Stimulated activated naive B cell treated with anti-CD40 and anti-IgM and Interleukin-4, amounts not matched to agents 10 μg/mL and 1 μg/mL and 100 μg/mL, for 72 hours (primary cell): ENCODE measurements at regions not wholly inside any gene's neighbourhood (a gene's known extent, or its start where the extent isn't known, plus 50 kb on each side); places are given as distances from the start of the nearest gene placed in this dataset.
A peak's percentile ranks its signal among the peaks of the same experiment; 100 is the strongest.

Experiments used
- ATAC-seq, 2 donors: fragments of 150-1000 bp; cut with Tn5 transposase; replicated peaks; 2 replicates each; pipeline ENCODE4 v1.10.0; 2021; ENCODE audit warnings: moderate library complexity in 1 of 2
- DNase-seq: peaks from one replicate; pipeline ENCODE4 v3.0.0; 2021
- H3K27ac Mint-ChIP-seq: one replicate; pipeline ENCODE4 v1.8.0; 2022; ENCODE audit warnings: mild to moderate bottlenecking, mixed read lengths
- H3K27me3 Mint-ChIP-seq, 2 donors: one replicate each; pipeline ENCODE4 v1.8.0; 2022; ENCODE audit warnings: mixed read lengths in 2 of 2
- H3K36me3 Mint-ChIP-seq, 2 donors: one replicate each; pipeline ENCODE4 v1.8.0; 2022; ENCODE audit warnings: mixed read lengths in 2 of 2, mild to moderate bottlenecking in 1 of 2
- H3K4me1 Mint-ChIP-seq, 2 donors: one replicate each; pipeline ENCODE4 v1.8.0; 2022; ENCODE audit warnings: mixed read lengths in 2 of 2, mild to moderate bottlenecking in 1 of 2
- H3K4me3 Mint-ChIP-seq, 2 donors: one replicate each; pipeline ENCODE4 v1.8.0; 2022; ENCODE audit warnings: mild to moderate bottlenecking in 2 of 2, mixed read lengths in 2 of 2, moderate library complexity in 1 of 2
- H3K9me3 Mint-ChIP-seq, 2 donors: one replicate each; pipeline ENCODE4 v1.8.0; 2022; ENCODE audit warnings: mixed read lengths in 2 of 2, mild to moderate bottlenecking in 1 of 2

- Mint-ChIP-seq H3K36me3 (no peaks in the 10 kb centered on the region), H3K27ac (no peak overlapping the region), H3K4me3 (no peak overlapping the region), H3K4me1 (no peaks in the 10 kb centered on the region), H3K9me3 (no peaks in the 10 kb centered on the region), H3K27me3 (no peaks in the 10 kb centered on the region)
- ATAC-seq (peak; percentile 58 to 68), DNase-seq (peak; percentile 26)
Observed at GRCh38 chr5:4879693-4880303, 260.3 kb upstream of the ADAMTS16 start.

DNA sequence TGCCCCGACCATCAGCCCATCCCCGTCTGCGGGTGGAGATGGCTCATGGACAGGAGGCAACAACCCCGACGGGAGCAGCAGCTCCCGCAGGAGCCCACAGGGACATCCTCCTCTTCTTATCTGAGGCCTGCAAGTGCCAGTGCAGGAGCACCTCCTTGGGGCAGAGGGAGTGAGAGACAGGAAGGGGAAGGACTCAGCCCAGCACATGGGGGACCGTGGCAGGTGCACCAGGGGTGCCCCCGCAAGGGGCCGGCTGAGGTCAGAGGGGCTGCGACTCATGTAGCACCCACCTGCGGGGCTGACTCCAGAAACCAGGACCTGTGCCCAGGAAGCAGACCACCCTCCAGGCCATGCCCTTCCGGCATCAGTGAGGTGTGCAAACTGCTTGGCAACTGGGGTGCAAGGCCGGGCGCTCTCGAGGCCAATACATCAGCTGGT lies 259.8 kb upstream of the ADAMTS16 start:
- Mint-ChIP-seq H3K36me3 (no peaks in the 10 kb centered on the region), H3K4me3 (no peak overlapping the region), H3K27me3 (no peaks in the 10 kb centered on the region), H3K9me3 (no peaks in the 10 kb centered on the region), H3K27ac (no peak overlapping the region), H3K4me1 (no peaks in the 10 kb centered on the region)
- DNase-seq: no peak
- no peak for ATAC-seq

DNA sequence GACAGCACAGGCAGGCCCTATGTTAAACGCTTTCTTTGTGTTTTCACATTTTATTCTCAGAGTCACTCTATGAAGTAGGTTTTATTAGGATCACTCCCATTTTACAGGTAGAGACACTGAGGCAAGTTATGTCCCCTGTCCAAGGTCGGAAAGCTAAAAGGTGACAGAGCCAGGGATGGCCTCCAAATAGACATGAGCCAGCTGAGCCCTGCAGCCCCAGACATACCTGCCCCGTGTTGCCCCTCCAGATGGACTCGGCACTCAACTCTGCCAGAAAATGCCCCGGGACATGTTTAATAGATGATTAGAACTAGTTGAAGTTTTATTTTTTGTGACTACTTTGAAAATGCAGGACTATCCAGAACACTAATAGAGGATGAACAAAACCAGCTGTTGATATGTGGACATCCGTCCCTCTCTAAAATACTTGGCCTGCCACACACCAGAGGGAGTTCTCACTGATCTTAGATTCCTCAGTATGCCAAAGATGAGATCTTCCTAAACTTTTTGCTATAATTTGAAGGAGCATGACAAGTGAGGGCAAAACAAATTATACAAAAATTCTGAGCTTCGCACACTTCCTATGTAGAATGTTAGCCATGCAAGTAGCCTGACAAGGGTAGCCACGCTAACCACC lies 258.6 kb upstream of the ADAMTS16 start:
- H3K4me3 Mint-ChIP-seq: no peak overlapping the region
- no peaks in the 10 kb centered on the region for H3K4me1 Mint-ChIP-seq
- H3K9me3 Mint-ChIP-seq: peaks cover 0 to 4% of the 10 kb centered on the region in 2 donors
- H3K27ac Mint-ChIP-seq: no peak overlapping the region
- ATAC-seq (no peak), DNase-seq (no peak)
- H3K36me3 Mint-ChIP-seq: no peaks in the 10 kb centered on the region
- H3K27me3 Mint-ChIP-seq: no peaks in the 10 kb centered on the region

GRCh38 chr5:4882186-4882585 lies 257.9 kb upstream of the ADAMTS16 start:
- H3K36me3 Mint-ChIP-seq: no peaks in the 10 kb centered on the region
- no peaks in the 10 kb centered on the region for H3K4me1 Mint-ChIP-seq
- no peak overlapping the region for H3K4me3 Mint-ChIP-seq
- no peak for DNase-seq
- no peaks in the 10 kb centered on the region for H3K27me3 Mint-ChIP-seq
- H3K27ac Mint-ChIP-seq: no peak overlapping the region
- no peak for ATAC-seq
- H3K9me3 Mint-ChIP-seq: peaks cover 0 to 4% of the 10 kb centered on the region in 2 donors

GRCh38 chr5:4883360-4883759 lies 256.8 kb upstream of the ADAMTS16 start:
- H3K27me3 Mint-ChIP-seq: no peaks in the 10 kb centered on the region
- no peaks in the 10 kb centered on the region for H3K36me3 Mint-ChIP-seq
- no peak overlapping the region for H3K4me3 Mint-ChIP-seq
- no peaks in the 10 kb centered on the region for H3K4me1 Mint-ChIP-seq
- no peak for ATAC-seq
- H3K9me3 Mint-ChIP-seq: peaks cover 0 to 4% of the 10 kb centered on the region in 2 donors
- no peak overlapping the region for H3K27ac Mint-ChIP-seq
- no peak for DNase-seq

GRCh38 chr5:4893063-4893744 lies 246.9 kb upstream of the ADAMTS16 start:
- no peaks in the 10 kb centered on the region for H3K4me1 Mint-ChIP-seq
- H3K27ac Mint-ChIP-seq: no peak overlapping the region
- H3K36me3 Mint-ChIP-seq: no peaks in the 10 kb centered on the region
- peaks cover 0 to 8% of the 10 kb centered on the region in 2 donors for H3K9me3 Mint-ChIP-seq
- ATAC-seq (no peak), DNase-seq (no peak)
- no peak overlapping the region for H3K4me3 Mint-ChIP-seq
- peaks cover 0 to 4% of the 10 kb centered on the region in 2 donors for H3K27me3 Mint-ChIP-seq

DNA sequence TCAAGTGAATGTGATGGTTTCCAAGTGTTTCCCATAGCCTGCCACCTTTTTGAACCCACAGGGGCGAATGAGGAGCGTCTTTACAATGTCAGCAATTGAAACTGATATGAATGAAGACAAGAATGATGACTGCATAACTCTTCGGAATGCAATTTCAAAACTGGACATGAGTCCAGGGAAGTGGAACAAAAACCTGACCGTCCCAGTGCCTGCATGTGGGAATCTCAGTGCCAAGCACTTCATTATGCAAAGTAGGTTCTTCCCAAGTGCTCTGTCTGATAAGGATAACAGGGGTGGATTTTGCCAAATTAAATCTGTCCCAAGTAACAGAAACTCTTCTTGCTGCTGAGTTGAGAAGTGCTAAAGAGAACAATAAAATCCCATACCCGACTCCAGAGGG lies 243.8 kb upstream of the ADAMTS16 start:
- H3K4me1 Mint-ChIP-seq: no peaks in the 10 kb centered on the region
- ATAC-seq (no peak), DNase-seq (no peak)

GRCh38 chr5:4901305-4901811 lies 238.8 kb upstream of the ADAMTS16 start:
- peaks cover 0 to 1% of the 10 kb centered on the region in 2 donors for H3K9me3 Mint-ChIP-seq
- H3K4me3 Mint-ChIP-seq: no peak overlapping the region
- no peaks in the 10 kb centered on the region for H3K36me3 Mint-ChIP-seq
- H3K27me3 Mint-ChIP-seq: peaks cover 0 to 4% of the 10 kb centered on the region in 2 donors
- no peaks in the 10 kb centered on the region for H3K4me1 Mint-ChIP-seq
- no peak for DNase-seq
- H3K27ac Mint-ChIP-seq: no peak overlapping the region
- ATAC-seq: no peak

More for the DNA sequence above, 243.8 kb upstream of the ADAMTS16 start:
- no peak overlapping the region for H3K4me3 Mint-ChIP-seq
- no peak overlapping the region for H3K27ac Mint-ChIP-seq
- peaks cover 0 to 5% of the 10 kb centered on the region in 2 donors for H3K9me3 Mint-ChIP-seq
- peaks cover 0 to 4% of the 10 kb centered on the region in 2 donors for H3K27me3 Mint-ChIP-seq
- H3K36me3 Mint-ChIP-seq: no peaks in the 10 kb centered on the region

- Mint-ChIP-seq H3K36me3 (no peaks in the 10 kb centered on the region), H3K27ac (no peak overlapping the region), H3K4me1 (no peaks in the 10 kb centered on the region), H3K9me3 (peaks cover 0 to 1% of the 10 kb centered on the region in 2 donors), H3K27me3 (peaks cover 0 to 4% of the 10 kb centered on the region in 2 donors), H3K4me3 (no peak overlapping the region)
- DNase-seq: no peak
- ATAC-seq: no peak
Observed at GRCh38 chr5:4901924-4902323, 238.2 kb upstream of the ADAMTS16 start.

DNA sequence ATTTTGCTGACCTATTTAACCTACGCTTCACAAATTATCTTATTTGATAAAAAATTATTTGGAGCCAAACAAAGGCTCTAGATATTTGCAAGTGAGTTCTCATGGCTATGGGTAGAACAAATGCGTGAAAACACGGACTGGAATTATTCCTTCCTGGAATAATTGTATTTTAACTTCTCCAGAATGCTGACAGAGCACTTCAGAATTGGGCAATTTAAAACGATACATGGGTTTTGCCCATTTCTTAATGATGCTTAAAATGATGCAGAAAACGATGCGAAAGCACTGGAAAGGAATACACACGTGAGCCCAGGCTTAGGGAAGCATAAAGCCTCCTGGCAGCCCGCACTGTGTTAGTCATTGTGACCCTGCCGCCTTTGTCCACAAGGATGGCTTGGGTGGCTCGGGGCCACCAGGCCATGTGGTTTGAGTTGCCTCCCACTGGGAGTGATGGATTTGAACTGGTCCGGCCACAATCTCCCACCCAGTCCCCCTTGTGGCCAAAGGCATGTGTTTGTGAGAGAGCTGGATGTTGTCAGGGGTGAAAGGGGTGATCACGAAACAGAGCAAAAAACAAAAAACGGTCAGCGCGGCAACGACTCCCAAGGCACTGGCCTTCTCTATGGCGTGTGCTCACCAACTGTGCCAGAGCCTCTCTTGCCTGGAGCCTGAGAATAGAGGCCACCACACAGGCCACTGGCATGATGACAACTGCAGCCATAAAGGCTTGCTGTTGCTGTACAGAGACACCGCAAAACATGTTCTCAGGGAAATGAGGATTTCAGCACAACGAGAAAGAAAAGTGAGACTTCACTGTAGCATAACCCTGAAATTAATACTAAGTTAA lies 234.2 kb upstream of the ADAMTS16 start:
- Mint-ChIP-seq H3K4me3 (no peak overlapping the region), H3K27ac (no peak overlapping the region), H3K27me3 (no peaks in the 10 kb centered on the region), H3K36me3 (no peaks in the 10 kb centered on the region), H3K9me3 (no peaks in the 10 kb centered on the region), H3K4me1 (no peaks in the 10 kb centered on the region)
- no peak for DNase-seq
- no peak for ATAC-seq

- H3K27ac Mint-ChIP-seq: no peak overlapping the region
- no peak overlapping the region for H3K4me3 Mint-ChIP-seq
- ATAC-seq (no peak), DNase-seq (no peak)
- H3K36me3 Mint-ChIP-seq: no peaks in the 10 kb centered on the region
- H3K4me1 Mint-ChIP-seq: no peaks in the 10 kb centered on the region
- H3K27me3 Mint-ChIP-seq: no peaks in the 10 kb centered on the region
- no peaks in the 10 kb centered on the region for H3K9me3 Mint-ChIP-seq
Observed at GRCh38 chr5:4906786-4907185, 233.3 kb upstream of the ADAMTS16 start.

- Mint-ChIP-seq H3K27ac (no peak overlapping the region), H3K4me1 (no peaks in the 10 kb centered on the region)
- DNase-seq: no peak
Observed at GRCh38 chr5:4907571-4907970, 232.6 kb upstream of the ADAMTS16 start.

GRCh38 chr5:4909086-4909485 lies 231.0 kb upstream of the ADAMTS16 start:
- H3K36me3 Mint-ChIP-seq: no peaks in the 10 kb centered on the region
- ATAC-seq (no peak), DNase-seq (no peak)
- no peak overlapping the region for H3K27ac Mint-ChIP-seq
- H3K9me3 Mint-ChIP-seq: no peaks in the 10 kb centered on the region
- H3K27me3 Mint-ChIP-seq: no peaks in the 10 kb centered on the region
- H3K4me1 Mint-ChIP-seq: no peaks in the 10 kb centered on the region
- no peak overlapping the region for H3K4me3 Mint-ChIP-seq

More at GRCh38 chr5:4907571-4907970, 232.6 kb upstream of the ADAMTS16 start:
- Mint-ChIP-seq H3K4me3 (no peak overlapping the region), H3K36me3 (no peaks in the 10 kb centered on the region), H3K27me3 (no peaks in the 10 kb centered on the region), H3K9me3 (no peaks in the 10 kb centered on the region)
- ATAC-seq: no peak
